ENCODE measurements at regions not wholly inside any gene's neighbourhood (a gene's known extent, or its start where the extent isn't known, plus 50 kb on each side); places are given as distances from the start of the nearest gene placed in this dataset.

DNA sequence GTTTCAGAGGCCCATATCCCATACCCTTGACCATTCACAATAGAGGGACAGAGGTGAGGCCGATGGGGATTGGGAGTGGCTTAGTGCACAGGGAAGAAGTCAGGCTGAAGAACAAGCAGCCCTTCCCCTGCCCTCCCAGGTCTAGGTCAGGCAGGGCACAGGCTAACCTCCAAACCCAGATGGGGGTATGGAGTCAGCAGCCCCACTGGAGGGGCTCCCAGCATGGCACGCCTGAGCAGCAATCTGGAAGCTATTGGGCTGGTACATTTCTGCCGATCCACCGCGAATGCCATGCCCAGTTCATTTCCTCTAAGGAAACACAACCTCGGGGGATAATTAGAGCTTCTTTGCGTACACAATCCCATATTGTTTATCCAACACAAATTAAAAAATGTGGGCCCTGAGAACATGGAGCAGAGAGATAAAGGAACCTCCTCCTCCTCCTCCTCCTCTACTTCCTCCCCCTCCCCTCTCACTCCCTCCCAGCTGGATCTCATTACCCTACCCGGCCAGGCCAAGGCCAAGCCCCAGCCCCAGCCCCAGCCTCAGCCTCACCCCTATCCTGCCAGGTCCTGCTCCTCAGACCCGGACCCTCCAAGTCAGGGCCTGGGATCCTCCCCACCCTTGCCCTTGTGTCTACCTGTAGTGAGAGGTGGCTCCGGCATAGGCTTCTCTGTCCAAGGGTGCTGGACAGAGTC is 83.0 kb downstream of the PJA1 start:
- Histone ChIP-seq H3K36me3 (ENCODE audit: control insufficient read depth, low read length) (no peaks in the 10 kb centered on the region), H3K4me2 (ENCODE audit: low read length) (no peak overlapping the region), H3K9me3 (ENCODE audit: control insufficient read depth, insufficient read depth, low read length) (no peaks in the 10 kb centered on the region), H4K20me1 (ENCODE audit: control insufficient read depth, insufficient read depth, low read depth, low read length) (no peaks in the 10 kb centered on the region), H3K79me2 (ENCODE audit: control insufficient read depth, low read length) (no peaks in the 10 kb centered on the region), H3K27ac (ENCODE audit: low read depth, low read length) (no peak overlapping the region), H3K4me3 (ENCODE audit: low read length) (no peak overlapping the region), H3F3A (ENCODE audit: control insufficient read depth, insufficient read depth) (no peaks in the 10 kb centered on the region), H3K9me2 (replicated peaks; ENCODE audit: control insufficient read depth, low read length) (no peaks in the 10 kb centered on the region), H3K27me3 (ENCODE audit: control insufficient read depth, low read length) (no peaks in the 10 kb centered on the region), H3K4me1 (ENCODE audit: control insufficient read depth, low read length) (no peaks in the 10 kb centered on the region)
- TF ChIP-seq, protein P1, sequence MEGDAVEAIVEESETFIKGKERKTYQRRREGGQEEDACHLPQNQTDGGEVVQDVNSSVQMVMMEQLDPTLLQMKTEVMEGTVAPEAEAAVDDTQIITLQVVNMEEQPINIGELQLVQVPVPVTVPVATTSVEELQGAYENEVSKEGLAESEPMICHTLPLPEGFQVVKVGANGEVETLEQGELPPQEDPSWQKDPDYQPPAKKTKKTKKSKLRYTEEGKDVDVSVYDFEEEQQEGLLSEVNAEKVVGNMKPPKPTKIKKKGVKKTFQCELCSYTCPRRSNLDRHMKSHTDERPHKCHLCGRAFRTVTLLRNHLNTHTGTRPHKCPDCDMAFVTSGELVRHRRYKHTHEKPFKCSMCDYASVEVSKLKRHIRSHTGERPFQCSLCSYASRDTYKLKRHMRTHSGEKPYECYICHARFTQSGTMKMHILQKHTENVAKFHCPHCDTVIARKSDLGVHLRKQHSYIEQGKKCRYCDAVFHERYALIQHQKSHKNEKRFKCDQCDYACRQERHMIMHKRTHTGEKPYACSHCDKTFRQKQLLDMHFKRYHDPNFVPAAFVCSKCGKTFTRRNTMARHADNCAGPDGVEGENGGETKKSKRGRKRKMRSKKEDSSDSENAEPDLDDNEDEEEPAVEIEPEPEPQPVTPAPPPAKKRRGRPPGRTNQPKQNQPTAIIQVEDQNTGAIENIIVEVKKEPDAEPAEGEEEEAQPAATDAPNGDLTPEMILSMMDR (IDR thresholded peaks at IDR 0.05; ENCODE audit: low read depth, low read length, poor library complexity, severe bottlenecking), result no peak
- TF ChIP-seq EZH2phosphoT487 (IDR thresholded peaks at IDR 0.05; ENCODE audit: borderline replicate concordance, low read length), result no peak

DNA sequence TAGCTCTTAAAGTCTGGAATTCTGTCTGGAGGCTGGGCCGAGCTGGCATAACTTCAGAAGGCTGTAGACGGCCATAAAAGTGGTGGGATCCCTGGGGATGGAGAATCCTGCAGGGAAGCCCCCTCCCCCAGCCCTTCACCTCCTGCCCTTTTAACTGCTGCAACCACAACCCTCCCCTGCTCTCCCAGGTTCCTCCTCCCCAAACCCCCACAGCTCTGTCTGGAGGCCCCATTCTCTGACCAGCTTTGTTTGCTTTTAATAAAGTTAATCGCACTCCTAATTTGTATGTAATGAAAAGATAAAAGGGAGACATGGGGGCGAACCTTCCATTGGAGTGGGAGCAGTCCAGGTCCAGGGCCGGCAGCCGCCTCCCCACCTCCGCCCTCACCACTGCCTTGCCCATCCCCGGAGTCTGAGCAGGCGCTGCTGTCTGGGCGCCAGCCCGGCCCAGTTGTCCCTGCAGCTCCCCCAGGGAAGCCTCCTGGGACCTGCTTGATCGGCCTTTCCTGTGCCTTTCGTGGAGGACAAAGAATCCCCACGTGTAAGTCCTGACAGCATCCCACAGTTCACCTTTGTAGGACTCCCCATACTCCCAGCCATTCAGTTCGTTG is 84.3 kb downstream of the PJA1 start:
- Histone ChIP-seq H3K4me3 (ENCODE audit: low read length) (no peak overlapping the region), H3F3A (ENCODE audit: control insufficient read depth, insufficient read depth) (no peaks in the 10 kb centered on the region), H3K9me2 (replicated peaks; ENCODE audit: control insufficient read depth, low read length) (no peaks in the 10 kb centered on the region), H3K79me2 (ENCODE audit: control insufficient read depth, low read length) (no peaks in the 10 kb centered on the region), H3K9me3 (ENCODE audit: control insufficient read depth, insufficient read depth, low read length) (no peaks in the 10 kb centered on the region), H4K20me1 (ENCODE audit: control insufficient read depth, insufficient read depth, low read depth, low read length) (no peaks in the 10 kb centered on the region), H3K27me3 (ENCODE audit: control insufficient read depth, low read length) (no peaks in the 10 kb centered on the region), H3K27ac (ENCODE audit: low read depth, low read length) (no peak overlapping the region), H3K4me1 (ENCODE audit: control insufficient read depth, low read length) (no peaks in the 10 kb centered on the region), H3K4me2 (ENCODE audit: low read length) (no peak overlapping the region), H3K36me3 (ENCODE audit: control insufficient read depth, low read length) (no peaks in the 10 kb centered on the region)
- TF ChIP-seq, protein P1 (IDR thresholded peaks at IDR 0.05; ENCODE audit: low read depth, low read length, poor library complexity, severe bottlenecking), result no peak
- TF ChIP-seq EZH2phosphoT487 (IDR thresholded peaks at IDR 0.05; ENCODE audit: borderline replicate concordance, low read length), result no peak

DNA sequence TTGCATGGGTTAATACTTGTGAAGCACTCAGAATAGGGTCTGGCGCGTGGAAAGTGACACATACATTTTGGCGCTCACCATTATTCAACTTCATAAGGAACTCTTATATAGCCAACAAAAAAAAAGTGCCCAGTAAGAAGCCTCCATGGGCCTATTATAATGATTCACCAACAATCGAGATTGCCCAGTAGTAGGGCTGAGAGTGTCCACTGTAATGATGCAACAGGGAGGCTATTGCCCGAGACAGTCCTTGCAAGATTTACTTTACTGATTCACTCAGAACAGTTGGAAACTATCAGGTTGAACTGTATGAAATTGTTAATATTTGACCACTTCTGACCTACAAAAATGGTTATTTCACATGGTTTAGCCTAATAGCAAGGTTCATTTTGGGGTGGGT is 86.0 kb downstream of the PJA1 start:
- H3F3A ChIP-seq (ENCODE audit: control insufficient read depth, insufficient read depth), result no peaks in the 10 kb centered on the region
- H3K27me3 ChIP-seq (ENCODE audit: control insufficient read depth, low read length), result no peaks in the 10 kb centered on the region
- no peaks in the 10 kb centered on the region for H3K79me2 ChIP-seq (ENCODE audit: control insufficient read depth, low read length)
- no peaks in the 10 kb centered on the region for H3K4me1 ChIP-seq (ENCODE audit: control insufficient read depth, low read length)
- no peak overlapping the region for H3K4me2 ChIP-seq (ENCODE audit: low read length)
- H3K27ac ChIP-seq (ENCODE audit: low read depth, low read length), result no peak overlapping the region
- no peaks in the 10 kb centered on the region for H3K36me3 ChIP-seq (ENCODE audit: control insufficient read depth, low read length)
- H3K4me3 ChIP-seq (ENCODE audit: low read length), result no peak overlapping the region
- H3K9me3 ChIP-seq (ENCODE audit: control insufficient read depth, insufficient read depth, low read length), result no peaks in the 10 kb centered on the region
- no peaks in the 10 kb centered on the region for H4K20me1 ChIP-seq (ENCODE audit: control insufficient read depth, insufficient read depth, low read depth, low read length)
- TF ChIP-seq, protein P1 (IDR thresholded peaks at IDR 0.05; ENCODE audit: low read depth, low read length, poor library complexity, severe bottlenecking), result no peak
- TF ChIP-seq EZH2phosphoT487 (IDR thresholded peaks at IDR 0.05; ENCODE audit: borderline replicate concordance, low read length), result no peak
- H3K9me2 ChIP-seq (replicated peaks; ENCODE audit: control insufficient read depth, low read length), result no peaks in the 10 kb centered on the region

All from DOHH2 (cell line).